ENCODE measurements at regions not wholly inside any gene's neighbourhood (a gene's known extent, or its start where the extent isn't known, plus 50 kb on each side); places are given as distances from the start of the nearest gene placed in this dataset.

GRCh38 chr12:107320929-107321631 lies 227.7 kb upstream of the CRY1 start:
- DNase-seq (ENCODE audit: low read depth), result peak; percentile 62

- no peak for DNase-seq (ENCODE audit: low read depth)
Measured at GRCh38 chr12:107322063-107322462, 228.7 kb upstream of the CRY1 start.

- DNase-seq (ENCODE audit: low read depth), result no peak
Measured at GRCh38 chr12:107325075-107325608, 231.8 kb upstream of the CRY1 start.

GRCh38 chr12:107326237-107326636 lies 232.9 kb upstream of the CRY1 start:
- no peak for DNase-seq (ENCODE audit: low read depth)

GRCh38 chr12:107327651-107328182 lies 234.4 kb upstream of the CRY1 start:
- no peak for DNase-seq (ENCODE audit: low read depth)

- no peak for DNase-seq (ENCODE audit: low read depth)
Measured at GRCh38 chr12:107328442-107329133, 235.2 kb upstream of the CRY1 start.

- DNase-seq (ENCODE audit: low read depth), result no peak
Measured at GRCh38 chr12:107329569-107330324, 236.4 kb upstream of the CRY1 start.

- no peak for DNase-seq (ENCODE audit: low read depth)
Measured at GRCh38 chr12:107330831-107331431, 237.6 kb upstream of the CRY1 start.

GRCh38 chr12:107331471-107331870 lies 238.1 kb upstream of the CRY1 start:
- DNase-seq (ENCODE audit: low read depth), result no peak

- no peak for DNase-seq (ENCODE audit: low read depth)
Measured at GRCh38 chr12:107331912-107332311, 238.6 kb upstream of the CRY1 start.

- no peak for DNase-seq (ENCODE audit: low read depth)
Measured at GRCh38 chr12:107332743-107333142, 239.4 kb upstream of the CRY1 start.

GRCh38 chr12:107335802-107336570 lies 242.6 kb upstream of the CRY1 start:
- no peak for DNase-seq (ENCODE audit: low read depth)

GRCh38 chr12:107336695-107337094 lies 243.3 kb upstream of the CRY1 start:
- DNase-seq (ENCODE audit: low read depth), result no peak

- DNase-seq (ENCODE audit: low read depth), result no peak
Measured at GRCh38 chr12:107337346-107338095, 244.2 kb upstream of the CRY1 start.

GRCh38 chr12:107339487-107339886 lies 246.1 kb upstream of the CRY1 start:
- no peak for DNase-seq (ENCODE audit: low read depth)

- DNase-seq (ENCODE audit: low read depth), result no peak
Measured at GRCh38 chr12:107339932-107340331, 246.6 kb upstream of the CRY1 start.

- DNase-seq (ENCODE audit: low read depth), result no peak
Measured at GRCh38 chr12:107340898-107341297, 247.5 kb upstream of the CRY1 start.

GRCh38 chr12:107344035-107344808 lies 250.9 kb upstream of the CRY1 start:
- no peak for DNase-seq (ENCODE audit: low read depth)

GRCh38 chr12:107347261-107347660 lies 253.9 kb upstream of the CRY1 start:
- no peak for DNase-seq (ENCODE audit: low read depth)
